Activated B cell treated with CpG ODN at 0.5 μM for 24 hours (primary cell): ENCODE measurements at regions not wholly inside any gene's neighbourhood (a gene's known extent, or its start where the extent isn't known, plus 50 kb on each side); places are given as distances from the start of the nearest gene placed in this dataset.

ENCODE experiments used
- ATAC-seq: fragments of 200-7000 bp; cut with Tn5 transposase; one replicate; pipeline ENCODE4 v1.10.0; 2021; ENCODE audit warnings: low read depth, mild to moderate bottlenecking, moderate library complexity
- CTCF ChIA-PET: fragments of 350-600 bp; sonication (Branson Sonifier 250); formaldehyde crosslinking; loops from one replicate; lab custom pipeline; 2021; ENCODE audit warnings: antibody characterized with exemption; lab: Charles Lee
- POLR2A ChIA-PET: fragments of 350-600 bp; sonication (Branson Sonifier 250); formaldehyde crosslinking; loops from one replicate; lab custom pipeline; 2021; ENCODE audit warnings: antibody characterized with exemption; lab: Charles Lee
- DNase-seq: peaks from one replicate; pipeline ENCODE4 v3.0.0; 2022
- H3K27ac Mint-ChIP-seq: one replicate; pipeline ENCODE4 v1.8.0; 2020; ENCODE audit warnings: mixed read lengths
- H3K27me3 Mint-ChIP-seq: one replicate; pipeline ENCODE4 v1.8.0; 2021; ENCODE audit warnings: mixed read lengths
- H3K36me3 Mint-ChIP-seq: one replicate; pipeline ENCODE4 v1.8.0; 2021; ENCODE audit warnings: low read depth, mixed read lengths
- H3K4me1 Mint-ChIP-seq: one replicate; pipeline ENCODE4 v1.8.0; 2021; ENCODE audit warnings: mixed read lengths
- H3K4me3 Mint-ChIP-seq: one replicate; pipeline ENCODE4 v1.8.0; 2020; ENCODE audit warnings: mild to moderate bottlenecking, mixed read lengths
- H3K9me3 Mint-ChIP-seq: one replicate; pipeline ENCODE4 v1.8.0; 2020; ENCODE audit warnings: mixed read lengths
- CTCF ChIP-seq: fragments of 200-600 bp; IDR thresholded peaks from one replicate; pipeline ENCODE4 v1.8.0; 2022; ENCODE audit warnings: antibody characterized with exemption, mild to moderate bottlenecking
- intact Hi-C: fragments of 100-400 bp; cut with micrococcal nuclease; formaldehyde crosslinking; loops from one replicate; pipeline ENCODE4 v1.15.1; 2024

- intact Hi-C loops = no loop called here
Observed at GRCh38 chr1:10936998-10937901, 75.2 kb upstream of the TARDBP start.

DNA sequence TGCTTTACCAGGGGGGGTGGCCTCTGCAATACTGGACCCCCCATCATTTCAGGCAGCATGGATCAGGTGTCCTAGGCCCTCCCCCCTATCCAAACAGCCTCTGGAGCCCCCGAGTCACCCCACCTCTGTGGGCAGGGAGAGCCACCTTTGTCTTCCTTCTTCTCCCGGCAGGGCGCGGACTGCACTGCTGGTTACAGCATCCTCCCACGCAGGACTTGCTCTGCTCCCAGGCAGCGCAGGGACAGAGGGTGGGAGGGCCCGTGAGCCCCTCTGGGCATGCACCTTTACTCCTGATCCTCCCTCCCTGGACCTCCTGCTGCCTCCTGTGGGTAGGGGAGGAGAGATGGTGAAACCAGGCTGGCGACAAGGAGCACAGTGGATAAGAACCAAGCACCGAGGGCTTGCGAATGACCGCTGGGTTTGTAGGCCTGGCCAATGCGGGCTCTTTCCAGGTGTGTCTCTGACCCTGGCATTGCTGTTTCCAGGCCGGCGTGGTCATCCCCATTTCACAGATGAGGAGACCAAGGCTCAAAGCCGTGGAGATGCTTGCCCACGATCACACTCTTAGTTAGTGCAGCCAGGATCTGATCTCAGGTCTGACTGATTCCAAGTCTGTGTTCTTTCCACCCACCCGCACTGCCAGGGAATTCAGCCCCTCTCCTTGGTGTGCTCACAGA, 73.6 kb upstream of the TARDBP start:
- no peak for TF ChIP-seq CTCF
- ATAC-seq (no peak), DNase-seq (no peak)
- intact Hi-C loops = no loop called here
- no peaks in the 10 kb centered on the region for H3K9me3 Mint-ChIP-seq
- peaks cover 24% of the 10 kb centered on the region for H3K27me3 Mint-ChIP-seq
- ChIA-PET POLR2A (no interaction called here), CTCF (no interaction called here)
- no peaks in the 10 kb centered on the region for H3K36me3 Mint-ChIP-seq
- H3K4me1 Mint-ChIP-seq = peaks cover 11% of the 10 kb centered on the region
- H3K4me3 Mint-ChIP-seq = no peak overlapping the region
- H3K27ac Mint-ChIP-seq = no peak overlapping the region

More at GRCh38 chr1:10936998-10937901, 75.2 kb upstream of the TARDBP start:
- Mint-ChIP-seq H3K27ac (no peak overlapping the region), H3K36me3 (no peaks in the 10 kb centered on the region), H3K4me1 (peaks cover 8% of the 10 kb centered on the region), H3K27me3 (peaks cover 9% of the 10 kb centered on the region), H3K4me3 (no peak overlapping the region), H3K9me3 (no peaks in the 10 kb centered on the region)
- ChIA-PET POLR2A (interaction anchor here (0.6 to 0.7 kb wide), 2 partner anchors 78 to 218 kb away, joined by 3 to 11 read pairs; no protein-coding TSS in a partner anchor), CTCF (interaction anchor here (0.7 kb wide), 1 partner anchor 442 kb away, joined by 3 read pairs; no protein-coding TSS in a partner anchor)
- DNase-seq (no peak), ATAC-seq (no peak)
- TF ChIP-seq CTCF = no peak

GRCh38 chr1:10939654-10940450, 72.6 kb upstream of the TARDBP start:
- Mint-ChIP-seq H3K4me1 (peaks cover 13% of the 10 kb centered on the region), H3K27ac (no peak overlapping the region), H3K36me3 (no peaks in the 10 kb centered on the region), H3K27me3 (peaks cover 31% of the 10 kb centered on the region), H3K9me3 (no peaks in the 10 kb centered on the region), H3K4me3 (no peak overlapping the region)
- ATAC-seq (no peak), DNase-seq (no peak)
- intact Hi-C loops = no loop called here
- TF ChIP-seq CTCF = no peak
- ChIA-PET POLR2A (no interaction called here), CTCF (interaction anchor here (1.4 kb wide), 1 partner anchor 445 kb away, joined by 5 read pairs; no protein-coding TSS in a partner anchor)

DNA sequence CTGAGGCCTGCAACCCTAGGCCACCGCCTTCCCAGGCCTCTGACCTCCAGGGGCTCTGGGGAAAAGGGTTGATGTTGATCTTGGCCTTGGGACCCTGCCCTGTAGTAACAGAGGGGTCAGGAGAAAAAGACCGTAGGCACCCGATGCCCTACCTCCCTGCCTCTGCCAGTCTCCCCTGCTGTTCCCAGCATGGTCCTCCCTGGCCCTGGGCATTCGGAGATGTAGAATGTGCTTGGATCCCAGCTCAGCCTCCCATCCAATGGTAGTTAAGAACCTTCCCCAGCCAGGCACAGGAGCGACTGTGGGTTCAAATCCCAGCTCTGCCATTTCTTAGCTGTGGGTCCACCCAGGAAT, 72.0 kb upstream of the TARDBP start:
- DNase-seq = no peak
- Mint-ChIP-seq H3K4me3 (no peak overlapping the region), H3K36me3 (no peaks in the 10 kb centered on the region), H3K4me1 (peaks cover 13% of the 10 kb centered on the region), H3K9me3 (no peaks in the 10 kb centered on the region), H3K27ac (no peak overlapping the region), H3K27me3 (peaks cover 34% of the 10 kb centered on the region)
- TF ChIP-seq CTCF = no peak
- intact Hi-C loops = no loop called here
- no peak for ATAC-seq
- POLR2A ChIA-PET = no interaction called here
- CTCF ChIA-PET = interaction anchor here (1.4 kb wide), 1 partner anchor 445 kb away, joined by 5 read pairs; no protein-coding TSS in a partner anchor
